Neural crest cell (in vitro differentiated cells): ENCODE measurements at regions not wholly inside any gene's neighbourhood (a gene's known extent, or its start where the extent isn't known, plus 50 kb on each side); places are given as distances from the start of the nearest gene placed in this dataset.

ENCODE experiments used
- DNase-seq: peaks from one replicate; pipeline ENCODE4 v3.0.0; 2021; ENCODE audit warnings: low read depth, mixed read lengths, low spot score
- H3K27ac Mint-ChIP-seq: one replicate; pipeline ENCODE4 v1.8.0; 2021; ENCODE audit warnings: mild to moderate bottlenecking, mixed read lengths; ENCODE audit not compliant: unreplicated experiment
- H3K27me3 Mint-ChIP-seq: 2 replicates; pipeline ENCODE4 v1.8.0; 2021; ENCODE audit warnings: low read depth, mild to moderate bottlenecking, mixed read lengths
- H3K36me3 Mint-ChIP-seq: 2 replicates; pipeline ENCODE4 v1.8.0; 2021; ENCODE audit warnings: low read depth, mild to moderate bottlenecking, mixed read lengths
- H3K4me1 Mint-ChIP-seq: 2 replicates; pipeline ENCODE4 v1.8.0; 2021; ENCODE audit warnings: mixed read lengths
- H3K4me3 Mint-ChIP-seq: one replicate; pipeline ENCODE4 v1.8.0; 2021; ENCODE audit warnings: mild to moderate bottlenecking, mixed read lengths
- H3K9me3 Mint-ChIP-seq: 2 replicates; pipeline ENCODE4 v1.8.0; 2021; ENCODE audit warnings: mixed read lengths
- TF ChIP-seq, protein P1 (sequence below): fragments of 200-600 bp; sonication (generic); conservative IDR thresholded peaks from 2 replicates; pipeline ENCODE4 v1.5.0; 2021; ENCODE audit warnings: antibody characterized with exemption, mild to moderate bottlenecking

- H3K9me3 Mint-ChIP-seq: no peaks in the 10 kb centered on the region
- no peak overlapping the region for H3K27ac Mint-ChIP-seq
- no peaks in the 10 kb centered on the region for H3K4me1 Mint-ChIP-seq
- H3K4me3 Mint-ChIP-seq: no peak overlapping the region
- TF ChIP-seq, protein P1, sequence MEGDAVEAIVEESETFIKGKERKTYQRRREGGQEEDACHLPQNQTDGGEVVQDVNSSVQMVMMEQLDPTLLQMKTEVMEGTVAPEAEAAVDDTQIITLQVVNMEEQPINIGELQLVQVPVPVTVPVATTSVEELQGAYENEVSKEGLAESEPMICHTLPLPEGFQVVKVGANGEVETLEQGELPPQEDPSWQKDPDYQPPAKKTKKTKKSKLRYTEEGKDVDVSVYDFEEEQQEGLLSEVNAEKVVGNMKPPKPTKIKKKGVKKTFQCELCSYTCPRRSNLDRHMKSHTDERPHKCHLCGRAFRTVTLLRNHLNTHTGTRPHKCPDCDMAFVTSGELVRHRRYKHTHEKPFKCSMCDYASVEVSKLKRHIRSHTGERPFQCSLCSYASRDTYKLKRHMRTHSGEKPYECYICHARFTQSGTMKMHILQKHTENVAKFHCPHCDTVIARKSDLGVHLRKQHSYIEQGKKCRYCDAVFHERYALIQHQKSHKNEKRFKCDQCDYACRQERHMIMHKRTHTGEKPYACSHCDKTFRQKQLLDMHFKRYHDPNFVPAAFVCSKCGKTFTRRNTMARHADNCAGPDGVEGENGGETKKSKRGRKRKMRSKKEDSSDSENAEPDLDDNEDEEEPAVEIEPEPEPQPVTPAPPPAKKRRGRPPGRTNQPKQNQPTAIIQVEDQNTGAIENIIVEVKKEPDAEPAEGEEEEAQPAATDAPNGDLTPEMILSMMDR: no peak
- DNase-seq: no peak
- no peaks in the 10 kb centered on the region for H3K27me3 Mint-ChIP-seq
- no peaks in the 10 kb centered on the region for H3K36me3 Mint-ChIP-seq
Observed at GRCh38 chr14:104438166-104438887, 141.2 kb upstream of the C14orf180 start.

- no peak for DNase-seq
- H3K36me3 Mint-ChIP-seq: no peaks in the 10 kb centered on the region
- H3K9me3 Mint-ChIP-seq: no peaks in the 10 kb centered on the region
- TF ChIP-seq, protein P1: no peak
- no peaks in the 10 kb centered on the region for H3K4me1 Mint-ChIP-seq
- no peak overlapping the region for H3K27ac Mint-ChIP-seq
- H3K4me3 Mint-ChIP-seq: no peak overlapping the region
- H3K27me3 Mint-ChIP-seq: no peaks in the 10 kb centered on the region
Observed at GRCh38 chr14:104439625-104440024, 139.9 kb upstream of the C14orf180 start.

DNA sequence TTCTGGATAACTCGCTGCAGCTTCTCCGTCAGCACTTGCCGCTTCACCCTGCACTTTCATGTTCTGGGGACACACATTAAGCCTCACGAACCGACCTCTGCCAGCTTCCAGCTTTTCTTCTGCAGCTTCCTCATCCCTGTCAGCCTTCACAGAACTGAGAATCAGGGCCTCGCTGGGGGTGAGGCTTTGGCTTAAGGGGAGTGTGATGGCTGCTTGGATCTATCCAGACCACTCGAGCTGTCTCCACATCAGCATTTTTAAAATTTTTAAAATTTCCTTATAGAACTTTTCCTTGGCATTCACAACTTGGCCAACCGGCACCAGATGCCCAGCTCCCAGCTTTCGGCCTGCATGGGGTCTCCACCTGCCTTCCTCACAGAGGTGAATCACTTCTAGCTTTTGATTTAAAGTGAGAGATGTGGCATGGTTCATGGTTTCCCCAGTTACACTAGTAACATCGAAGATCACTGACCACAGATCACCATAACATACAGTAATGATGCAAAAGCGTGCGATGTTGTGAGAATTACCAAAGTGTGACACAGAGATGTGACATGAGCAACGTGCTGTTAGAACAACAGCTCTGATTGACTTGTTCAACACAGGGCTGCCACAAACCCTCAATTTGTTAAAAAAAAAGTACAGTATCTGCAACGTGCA is 139.1 kb upstream of the C14orf180 start:
- H3K4me3 Mint-ChIP-seq: no peak overlapping the region
- DNase-seq: no peak
- no peaks in the 10 kb centered on the region for H3K4me1 Mint-ChIP-seq
- no peaks in the 10 kb centered on the region for H3K36me3 Mint-ChIP-seq
- no peaks in the 10 kb centered on the region for H3K27me3 Mint-ChIP-seq
- no peak overlapping the region for H3K27ac Mint-ChIP-seq
- H3K9me3 Mint-ChIP-seq: no peaks in the 10 kb centered on the region
- TF ChIP-seq, protein P1: no peak

DNA sequence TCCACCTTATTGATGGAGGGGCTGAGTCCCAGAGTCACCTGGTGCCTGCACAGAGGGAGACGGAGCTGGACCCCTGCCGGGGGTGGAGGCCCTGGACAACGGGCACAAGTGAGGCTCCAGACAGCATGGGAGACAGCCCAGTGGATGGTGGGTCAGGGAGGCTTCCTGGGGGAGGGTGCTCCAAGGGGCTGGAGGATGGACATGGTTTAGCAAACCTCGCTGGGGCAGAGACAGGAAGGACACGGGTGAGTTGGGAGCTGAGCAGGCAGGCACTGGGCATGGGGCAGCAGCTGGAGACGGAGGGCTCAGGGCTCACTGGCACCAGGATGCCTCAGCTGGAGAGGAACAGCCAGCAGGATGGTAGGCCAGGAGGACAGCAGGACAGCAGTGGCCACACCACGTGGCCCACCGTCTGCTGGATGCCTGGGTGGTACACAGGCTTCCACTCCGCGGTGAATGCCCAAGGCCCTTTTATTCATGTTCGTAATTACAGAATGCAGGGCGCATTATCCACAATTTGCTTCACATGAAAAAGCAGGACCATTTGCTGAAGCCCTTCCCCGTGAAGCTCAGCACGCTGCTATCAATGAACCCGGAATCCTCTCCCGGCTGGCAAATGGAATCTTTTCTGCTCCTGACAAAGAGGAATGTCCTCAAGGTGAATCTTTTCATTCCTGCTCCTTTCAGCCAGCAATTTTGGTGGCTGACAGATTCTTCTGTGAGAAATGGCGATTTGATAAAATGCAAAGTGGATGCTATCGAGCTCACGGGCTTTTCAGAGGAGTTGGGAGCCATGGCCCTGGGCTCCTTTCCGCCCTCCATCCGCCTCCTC is 138.1 kb upstream of the C14orf180 start:
- DNase-seq: no peak
- Mint-ChIP-seq H3K27me3 (peaks cover 4% of the 10 kb centered on the region), H3K9me3 (no peaks in the 10 kb centered on the region), H3K27ac (no peak overlapping the region), H3K36me3 (no peaks in the 10 kb centered on the region), H3K4me3 (no peak overlapping the region), H3K4me1 (no peaks in the 10 kb centered on the region)
- TF ChIP-seq, protein P1: no peak

GRCh38 chr14:104442107-104442551 is 137.4 kb upstream of the C14orf180 start:
- Mint-ChIP-seq H3K27me3 (peaks cover 4% of the 10 kb centered on the region), H3K36me3 (no peaks in the 10 kb centered on the region), H3K9me3 (no peaks in the 10 kb centered on the region), H3K4me1 (no peaks in the 10 kb centered on the region), H3K27ac (no peak overlapping the region), H3K4me3 (no peak overlapping the region)
- TF ChIP-seq, protein P1: no peak
- DNase-seq: no peak
